ENCODE measurements at regions not wholly inside any gene's neighbourhood (a gene's known extent, or its start where the extent isn't known, plus 50 kb on each side); places are given as distances from the start of the nearest gene placed in this dataset.
A peak's percentile ranks its signal among the peaks of the same experiment; 100 is the strongest.

DNA sequence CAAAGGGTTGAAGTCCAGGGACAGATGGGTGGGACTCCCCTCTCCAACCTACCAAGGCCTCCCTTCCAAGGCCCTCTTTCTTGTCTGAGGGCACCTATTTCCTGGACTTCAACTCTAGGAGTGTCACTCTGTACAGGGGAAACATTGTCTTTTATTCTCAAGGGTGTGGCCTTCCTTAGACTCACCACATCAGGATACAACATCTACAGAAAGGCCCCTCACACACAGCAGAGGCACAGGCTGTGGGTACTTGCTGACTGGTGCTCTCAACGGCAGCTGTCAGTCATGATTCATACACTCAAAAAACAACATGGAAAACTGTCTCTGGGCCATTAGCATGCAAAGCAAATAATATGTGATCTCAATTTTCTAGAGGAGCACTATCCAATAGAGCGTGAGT is 78.0 kb downstream of the RCN1 start:
- TF ChIP-seq, protein P1, sequence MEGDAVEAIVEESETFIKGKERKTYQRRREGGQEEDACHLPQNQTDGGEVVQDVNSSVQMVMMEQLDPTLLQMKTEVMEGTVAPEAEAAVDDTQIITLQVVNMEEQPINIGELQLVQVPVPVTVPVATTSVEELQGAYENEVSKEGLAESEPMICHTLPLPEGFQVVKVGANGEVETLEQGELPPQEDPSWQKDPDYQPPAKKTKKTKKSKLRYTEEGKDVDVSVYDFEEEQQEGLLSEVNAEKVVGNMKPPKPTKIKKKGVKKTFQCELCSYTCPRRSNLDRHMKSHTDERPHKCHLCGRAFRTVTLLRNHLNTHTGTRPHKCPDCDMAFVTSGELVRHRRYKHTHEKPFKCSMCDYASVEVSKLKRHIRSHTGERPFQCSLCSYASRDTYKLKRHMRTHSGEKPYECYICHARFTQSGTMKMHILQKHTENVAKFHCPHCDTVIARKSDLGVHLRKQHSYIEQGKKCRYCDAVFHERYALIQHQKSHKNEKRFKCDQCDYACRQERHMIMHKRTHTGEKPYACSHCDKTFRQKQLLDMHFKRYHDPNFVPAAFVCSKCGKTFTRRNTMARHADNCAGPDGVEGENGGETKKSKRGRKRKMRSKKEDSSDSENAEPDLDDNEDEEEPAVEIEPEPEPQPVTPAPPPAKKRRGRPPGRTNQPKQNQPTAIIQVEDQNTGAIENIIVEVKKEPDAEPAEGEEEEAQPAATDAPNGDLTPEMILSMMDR (IDR thresholded peaks at IDR 0.05; ENCODE audit: unreplicated experiment), result no peak
- H3K4me3 Mint-ChIP-seq (ENCODE audit: unreplicated experiment), result no peak overlapping the region
- no peak for DNase-seq (ENCODE audit: low spot score)
- peaks cover 3% of the 10 kb centered on the region for H3K4me1 Mint-ChIP-seq (ENCODE audit: unreplicated experiment)
- H3K36me3 Mint-ChIP-seq (ENCODE audit: low read depth, unreplicated experiment), result no peaks in the 10 kb centered on the region
- H3K27ac Mint-ChIP-seq (ENCODE audit: unreplicated experiment), result no peak overlapping the region
- no peaks in the 10 kb centered on the region for H3K9me3 Mint-ChIP-seq (ENCODE audit: unreplicated experiment)
- no peaks in the 10 kb centered on the region for H3K27me3 Mint-ChIP-seq (ENCODE audit: unreplicated experiment)

DNA sequence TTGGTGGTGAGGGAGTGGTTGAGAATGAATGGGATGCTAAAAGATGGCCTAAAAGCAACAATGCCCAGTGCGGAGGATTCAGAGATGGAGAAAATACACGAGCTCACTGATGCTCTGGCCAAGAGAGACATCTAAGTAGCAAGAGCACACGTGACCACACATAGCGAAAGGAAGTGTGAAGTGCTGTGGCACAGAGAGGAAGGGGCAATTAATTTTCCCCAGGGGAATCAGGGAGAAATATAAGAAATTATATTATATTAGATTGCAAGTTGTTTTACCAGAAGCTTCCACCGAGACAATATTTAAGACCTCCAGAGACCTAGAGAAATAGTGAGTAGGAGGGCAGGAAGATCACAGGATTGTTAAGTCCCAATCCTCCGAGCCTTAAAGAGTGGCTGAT is 80.6 kb downstream of the RCN1 start:
- H3K36me3 Mint-ChIP-seq (ENCODE audit: low read depth, unreplicated experiment), result no peaks in the 10 kb centered on the region
- H3K4me1 Mint-ChIP-seq (ENCODE audit: unreplicated experiment), result peaks cover 3% of the 10 kb centered on the region
- no peak overlapping the region for H3K27ac Mint-ChIP-seq (ENCODE audit: unreplicated experiment)
- H3K4me3 Mint-ChIP-seq (ENCODE audit: unreplicated experiment), result no peak overlapping the region
- no peaks in the 10 kb centered on the region for H3K9me3 Mint-ChIP-seq (ENCODE audit: unreplicated experiment)
- no peak for DNase-seq (ENCODE audit: low spot score)
- TF ChIP-seq, protein P1 (IDR thresholded peaks at IDR 0.05; ENCODE audit: unreplicated experiment), result no peak
- H3K27me3 Mint-ChIP-seq (ENCODE audit: unreplicated experiment), result no peaks in the 10 kb centered on the region

DNA sequence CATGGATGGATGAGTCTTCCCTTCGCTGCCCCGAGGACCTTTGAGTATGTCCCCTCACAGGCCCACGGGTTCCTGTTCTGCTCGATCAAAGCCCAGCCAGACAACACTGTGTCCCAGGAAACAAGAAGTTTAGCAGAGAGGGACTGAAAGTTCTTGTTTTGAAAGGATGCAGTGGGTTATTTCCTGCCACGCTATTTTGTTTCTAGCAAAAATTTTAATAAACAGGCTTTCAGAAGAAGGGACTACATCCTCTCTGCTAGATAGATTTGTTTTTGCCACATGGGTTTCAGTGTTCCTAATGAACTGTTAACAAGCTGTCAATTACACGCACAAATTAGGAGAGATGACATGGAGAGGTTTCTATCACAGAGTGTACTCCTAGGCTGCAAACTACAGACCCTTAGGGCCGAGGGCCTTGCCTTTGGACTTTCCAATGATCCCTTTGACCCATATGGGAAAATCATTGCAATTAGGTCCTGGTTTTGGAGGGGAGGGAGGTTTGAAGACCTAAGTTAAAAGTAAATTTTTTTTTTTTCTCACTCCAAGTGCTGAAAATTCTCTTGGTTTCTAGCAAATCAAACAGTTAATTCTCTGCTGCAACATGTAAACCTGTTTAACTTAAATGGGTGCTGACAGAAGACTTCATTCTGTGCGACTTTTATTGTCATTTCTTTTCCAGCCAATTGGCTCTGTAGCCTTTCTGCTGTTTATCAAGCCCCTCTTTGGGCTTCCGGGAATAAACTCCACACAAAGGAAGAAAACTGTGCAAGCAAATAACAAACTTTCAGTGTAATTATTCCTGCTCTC is 81.4 kb downstream of the RCN1 start:
- Mint-ChIP-seq H3K4me3 (ENCODE audit: unreplicated experiment) (no peak overlapping the region), H3K27me3 (ENCODE audit: unreplicated experiment) (no peaks in the 10 kb centered on the region), H3K9me3 (ENCODE audit: unreplicated experiment) (no peaks in the 10 kb centered on the region), H3K4me1 (ENCODE audit: unreplicated experiment) (peaks cover 3% of the 10 kb centered on the region), H3K27ac (ENCODE audit: unreplicated experiment) (no peak overlapping the region), H3K36me3 (ENCODE audit: low read depth, unreplicated experiment) (no peaks in the 10 kb centered on the region)
- no peak for DNase-seq (ENCODE audit: low spot score)
- TF ChIP-seq, protein P1 (IDR thresholded peaks at IDR 0.05; ENCODE audit: unreplicated experiment), result no peak

DNA sequence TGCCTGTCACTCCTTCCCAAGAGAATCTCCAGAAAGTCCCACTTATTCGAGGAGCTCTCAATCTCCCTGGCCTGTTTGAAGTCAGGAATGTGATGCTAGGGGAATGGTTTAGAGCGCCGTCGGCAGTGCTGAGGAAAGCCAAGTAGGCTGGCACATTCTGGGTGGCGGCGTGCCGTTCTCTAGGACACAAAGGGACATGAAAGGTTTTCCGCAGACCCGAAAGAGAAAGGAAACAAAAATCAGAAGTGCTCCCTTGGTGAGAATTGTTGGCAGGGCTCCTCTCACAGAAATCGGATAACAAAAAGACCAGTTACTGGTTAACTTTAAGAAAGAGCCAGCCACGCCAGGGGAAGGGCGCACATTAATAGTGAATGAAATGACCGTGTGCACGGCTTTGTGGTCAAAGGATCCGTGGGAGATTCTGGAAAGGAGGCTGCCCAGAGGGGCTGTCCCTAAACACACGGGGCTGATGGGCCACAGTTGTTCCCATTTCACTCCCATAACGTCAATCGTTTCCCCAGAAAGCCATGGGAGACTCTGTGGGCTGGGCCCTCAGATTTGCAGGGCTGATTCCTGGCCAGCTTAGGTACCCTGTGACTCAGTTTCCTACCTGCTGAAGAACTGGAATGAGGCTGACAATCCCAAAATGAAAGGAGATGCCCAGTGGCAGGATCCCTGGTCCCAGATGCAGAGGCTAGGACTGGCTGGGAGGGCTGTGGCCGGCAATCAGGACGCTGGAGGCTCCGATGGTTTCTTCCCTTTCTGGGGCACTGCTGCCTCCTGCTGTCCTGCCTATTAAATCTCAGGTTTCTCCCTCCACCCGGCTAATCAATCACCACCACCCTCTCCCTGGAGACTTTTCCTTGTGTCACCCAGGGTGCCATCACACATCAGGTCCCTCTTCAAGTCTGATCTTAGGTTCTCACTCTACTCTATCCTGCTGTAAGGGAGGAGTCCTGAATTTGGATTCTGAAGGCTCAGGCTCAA is 82.3 kb downstream of the RCN1 start:
- H3K9me3 Mint-ChIP-seq (ENCODE audit: unreplicated experiment), result no peaks in the 10 kb centered on the region
- H3K27ac Mint-ChIP-seq (ENCODE audit: unreplicated experiment), result no peak overlapping the region
- peak; percentile 78 for DNase-seq (ENCODE audit: low spot score)
- no peak overlapping the region for H3K4me3 Mint-ChIP-seq (ENCODE audit: unreplicated experiment)
- H3K36me3 Mint-ChIP-seq (ENCODE audit: low read depth, unreplicated experiment), result no peaks in the 10 kb centered on the region
- TF ChIP-seq, protein P1 (IDR thresholded peaks at IDR 0.05; ENCODE audit: unreplicated experiment), result no peak
- H3K27me3 Mint-ChIP-seq (ENCODE audit: unreplicated experiment), result no peaks in the 10 kb centered on the region
- H3K4me1 Mint-ChIP-seq (ENCODE audit: unreplicated experiment), result peaks cover 3% of the 10 kb centered on the region

Measured in endothelial cell (in vitro differentiated cells).